Femur (tissue), 1 donor: ENCODE measurements at regions not wholly inside any gene's neighbourhood (a gene's known extent, or its start where the extent isn't known, plus 50 kb on each side); places are given as distances from the start of the nearest gene placed in this dataset.
"Not testable (repeated sequence)": the region's sequence is repeated elsewhere in the genome, so short reads cannot be mapped to it uniquely, and the experiment has no call there.

Source experiments
- DNase-seq: peaks from one replicate; pipeline ENCODE4 v3.0.0-alpha.2; 2017

DNA sequence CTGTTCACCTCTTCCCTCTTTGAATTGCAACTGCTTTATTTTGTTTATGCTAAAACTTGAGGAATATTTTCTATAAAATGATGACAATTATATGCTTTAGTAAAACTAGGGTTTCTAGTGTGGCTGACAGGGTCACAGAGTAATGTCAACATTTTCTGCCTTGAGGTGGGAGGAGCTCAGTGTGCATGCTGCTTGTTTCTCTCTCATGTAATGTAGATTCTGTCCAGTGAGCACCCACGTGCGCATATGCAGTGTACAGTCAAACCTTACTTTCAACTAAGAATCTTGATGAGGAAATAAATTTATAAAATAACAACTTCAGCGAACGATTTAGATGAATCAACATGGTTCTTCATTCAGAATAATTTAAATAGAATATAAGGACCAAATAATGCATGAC is 603.9 kb downstream of the PCDH17 start:
- DNase-seq, result no peak

DNA sequence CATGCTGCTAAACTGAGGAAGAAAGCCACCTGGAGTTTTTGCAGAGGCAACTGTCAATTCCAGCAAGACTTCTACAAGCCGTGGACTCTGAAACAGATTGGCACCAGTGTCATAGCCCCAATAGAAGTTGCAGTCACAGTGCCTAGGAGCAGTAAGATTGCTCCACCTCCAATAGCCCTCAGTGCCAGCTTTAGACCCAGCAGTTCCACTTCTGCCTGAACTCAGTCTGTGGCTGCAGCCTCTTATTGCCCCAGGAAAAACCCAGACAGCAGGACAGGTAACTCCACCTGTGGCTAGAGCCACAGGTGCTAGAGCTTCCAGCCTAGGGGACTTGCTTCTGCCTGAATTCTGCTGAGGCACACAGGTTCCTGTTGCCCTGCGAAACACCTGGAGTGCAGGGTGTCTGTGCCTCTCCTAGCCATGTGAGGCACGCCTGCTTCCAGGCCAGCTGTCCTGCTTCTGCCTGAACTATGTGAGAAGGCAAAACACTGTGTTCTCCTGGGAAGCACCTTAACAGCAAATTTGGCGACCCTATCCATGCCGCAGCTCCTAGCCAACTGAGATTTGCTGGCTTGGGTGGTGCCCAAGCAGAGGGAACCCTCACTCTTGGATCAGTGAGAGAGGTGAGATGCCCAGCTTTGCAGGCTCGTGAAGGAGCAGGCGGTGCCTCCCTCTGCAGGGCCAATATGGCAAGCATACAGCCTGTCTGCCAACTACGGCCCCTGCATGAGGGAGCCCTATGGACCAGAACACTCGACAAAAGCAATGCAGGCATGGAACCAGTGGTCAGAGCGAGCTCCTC is 607.6 kb downstream of the PCDH17 start:
- no peak for DNase-seq

DNA sequence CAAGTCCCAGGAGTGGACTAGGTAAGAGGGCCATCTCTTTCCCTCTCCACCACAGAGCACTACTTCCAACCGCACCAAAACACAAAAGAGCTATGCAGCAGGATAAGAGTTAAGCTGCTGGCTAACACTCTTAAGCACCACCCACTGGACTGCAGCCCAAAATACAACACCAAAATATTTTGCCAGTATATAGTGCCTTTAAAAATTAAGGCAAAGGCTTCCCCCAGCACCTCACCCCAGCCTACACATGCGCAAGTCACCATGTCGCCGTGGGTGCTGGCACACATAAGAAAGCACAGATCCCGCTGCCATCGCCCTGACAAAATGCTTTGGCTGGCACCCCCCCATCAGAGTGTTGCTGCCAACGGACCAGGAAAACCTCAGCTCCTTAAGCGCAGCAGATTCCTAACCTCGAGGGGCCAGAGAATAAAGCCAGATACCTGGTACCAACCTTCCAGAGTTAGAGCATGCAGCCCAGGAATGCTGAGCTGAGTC is 608.3 kb downstream of the PCDH17 start:
- DNase-seq, result no peak

- DNase-seq, result no peak
These were observed 615.5 kb downstream of the PCDH17 start for GRCh38 chr13:58247080-58247479.

DNA sequence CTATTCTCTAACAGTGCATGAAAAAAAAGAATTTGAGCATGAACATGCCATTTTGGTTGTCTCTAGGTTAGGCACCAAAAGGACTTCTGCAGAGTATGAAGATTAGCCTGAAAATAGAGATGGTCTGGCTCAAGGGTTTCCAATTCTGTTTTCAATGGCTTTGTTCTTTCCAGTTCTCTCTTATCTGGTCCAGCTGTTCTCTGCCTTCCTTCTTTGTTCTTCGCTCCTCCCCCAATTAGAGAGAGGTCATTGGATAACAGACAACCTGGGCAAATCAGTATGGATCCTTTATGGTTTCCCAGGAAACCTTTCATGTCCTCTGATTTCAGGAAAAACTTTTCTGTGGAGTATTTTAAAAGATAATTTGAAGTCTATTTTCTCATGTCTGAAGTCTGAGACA is 623.4 kb downstream of the PCDH17 start:
- DNase-seq, result no peak

DNA sequence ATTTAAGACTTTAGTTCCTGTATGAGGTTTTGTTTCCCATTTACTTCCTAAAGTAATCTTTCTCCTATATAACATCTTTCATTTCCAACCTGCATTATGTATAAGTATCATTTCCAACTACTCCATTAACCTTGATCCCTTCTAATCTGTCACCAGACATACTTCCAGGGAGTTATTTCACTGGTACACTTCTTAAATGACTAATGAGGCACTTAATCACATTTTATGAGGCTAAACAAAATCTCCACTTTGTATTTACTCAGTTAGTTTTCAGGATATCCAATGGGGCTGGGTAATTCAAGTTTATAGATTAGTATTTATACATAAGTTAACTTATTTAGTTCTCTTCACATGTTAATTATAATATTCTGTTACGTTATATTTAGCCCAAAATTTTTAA is 634.7 kb downstream of the PCDH17 start:
- no peak for DNase-seq

- DNase-seq, result no peak
These were observed 667.1 kb downstream of the PCDH17 start for GRCh38 chr13:58298556-58299135.

DNA sequence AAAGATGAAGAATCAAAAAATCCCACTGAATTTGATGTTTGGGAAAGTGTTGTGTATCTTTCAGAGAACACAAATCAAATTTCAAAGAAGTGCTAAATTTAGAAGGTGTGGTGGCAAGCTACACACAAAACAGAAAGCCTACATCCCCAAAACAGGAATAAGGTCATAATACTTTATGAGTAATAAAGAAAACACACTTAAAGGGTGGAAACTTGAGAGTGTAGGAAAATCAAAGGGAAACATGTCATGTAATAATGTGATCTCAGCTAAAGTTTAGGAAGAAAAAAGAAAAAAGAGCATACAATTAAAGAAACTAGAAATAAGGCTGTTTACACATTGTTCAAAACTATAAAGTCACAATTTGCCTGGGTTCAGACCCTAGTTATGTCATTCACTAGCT is 668.7 kb downstream of the PCDH17 start:
- DNase-seq, result no peak

- DNase-seq, result no peak
These were observed 669.6 kb downstream of the PCDH17 start for GRCh38 chr13:58300974-58301681.

- DNase-seq, result no peak
These were observed 670.8 kb downstream of the PCDH17 start for GRCh38 chr13:58302349-58302748.

- no peak for DNase-seq
These were observed 674.5 kb downstream of the PCDH17 start for GRCh38 chr13:58306062-58306461.

DNA sequence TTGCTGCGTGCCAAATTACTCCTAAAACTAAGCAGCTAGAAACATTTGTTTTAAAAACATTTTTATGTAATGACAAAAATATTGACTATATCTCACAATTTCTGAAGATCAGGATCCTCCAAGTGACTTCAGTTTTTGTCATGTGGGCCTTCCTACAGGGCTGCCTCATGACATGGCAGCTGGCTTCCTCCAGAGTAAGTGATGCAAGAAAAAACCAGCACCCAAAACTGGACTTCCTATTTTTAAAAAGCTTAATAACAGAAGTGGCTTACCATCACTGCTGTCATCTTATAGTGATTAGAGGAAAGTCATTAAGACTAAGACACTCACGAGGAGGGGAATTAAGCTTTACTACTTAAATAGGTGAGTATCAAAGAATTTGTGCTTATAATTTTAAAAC is 681.7 kb downstream of the PCDH17 start:
- no peak for DNase-seq

DNA sequence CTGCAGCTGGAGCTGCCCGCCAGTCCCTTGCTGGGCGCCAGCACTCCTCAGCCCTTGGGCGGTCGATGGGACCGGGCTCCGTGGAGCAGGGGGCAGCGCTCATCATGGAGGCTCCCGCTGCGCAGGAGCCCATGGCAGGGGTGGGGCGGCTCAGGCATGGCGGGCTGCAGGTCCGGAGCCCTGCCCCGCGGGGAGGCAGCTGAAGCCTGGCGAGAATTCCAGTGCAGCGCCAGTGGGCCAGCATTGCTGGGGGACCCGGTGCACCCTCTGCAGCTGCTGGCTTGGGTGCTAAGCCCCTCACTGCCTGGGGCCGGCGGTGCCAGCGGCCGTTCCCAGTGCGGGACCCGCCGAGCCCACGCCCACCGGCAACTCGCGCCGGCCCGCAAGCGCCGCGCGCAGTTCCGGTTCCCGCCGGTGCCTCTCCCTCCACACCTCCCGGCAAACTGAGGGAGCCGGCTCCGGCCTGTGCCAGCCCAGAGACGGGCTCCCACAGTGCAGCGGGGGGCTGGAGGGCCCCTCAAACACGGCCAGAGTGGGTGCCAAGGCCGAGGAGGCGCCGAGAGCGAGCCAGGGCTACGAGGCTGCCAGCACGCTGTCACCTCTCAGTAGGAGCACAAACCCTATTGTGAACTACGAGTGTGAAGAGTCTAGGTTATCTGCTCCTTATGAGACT is 687.1 kb downstream of the PCDH17 start:
- DNase-seq, result no peak

DNA sequence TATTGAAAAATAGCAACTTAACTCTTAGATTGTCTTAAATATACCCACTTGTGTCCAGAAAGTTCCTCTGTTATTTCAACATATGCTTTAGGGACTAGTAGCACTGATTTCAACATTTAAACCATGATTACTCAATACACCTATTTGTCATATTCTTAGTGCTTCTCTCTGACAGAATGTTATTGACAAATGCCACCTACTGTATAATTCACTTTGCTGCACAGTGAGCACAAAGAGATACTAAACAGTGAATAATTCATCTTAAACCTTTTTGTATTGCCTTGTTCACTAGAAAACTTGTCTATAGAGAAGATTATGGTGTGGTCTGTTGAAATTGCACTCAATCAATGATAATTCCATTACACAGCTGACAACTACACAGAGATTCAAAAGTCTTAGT is 692.6 kb downstream of the PCDH17 start:
- no peak for DNase-seq

- DNase-seq, result no peak
These were observed 698.2 kb downstream of the PCDH17 start for GRCh38 chr13:58329746-58330145.

DNA sequence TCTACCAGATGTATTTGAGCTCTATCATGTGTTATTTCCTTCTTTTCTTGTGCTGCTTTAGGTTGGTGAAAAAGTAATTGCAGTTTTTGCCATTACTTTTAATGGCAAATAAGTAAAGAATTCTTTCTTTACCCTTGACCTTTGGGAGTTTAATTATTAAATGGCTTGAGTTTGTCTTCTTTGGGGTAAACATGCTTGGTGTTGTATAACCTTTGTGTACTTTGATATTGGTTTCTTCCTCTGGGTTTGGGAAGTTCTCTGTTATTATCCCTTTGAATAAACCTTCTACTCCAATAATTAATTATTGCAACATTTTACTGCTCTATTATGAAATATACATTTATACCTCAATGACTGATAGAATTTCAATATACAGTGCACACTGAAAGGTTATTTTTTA is 709.4 kb downstream of the PCDH17 start:
- DNase-seq, result no peak

DNA sequence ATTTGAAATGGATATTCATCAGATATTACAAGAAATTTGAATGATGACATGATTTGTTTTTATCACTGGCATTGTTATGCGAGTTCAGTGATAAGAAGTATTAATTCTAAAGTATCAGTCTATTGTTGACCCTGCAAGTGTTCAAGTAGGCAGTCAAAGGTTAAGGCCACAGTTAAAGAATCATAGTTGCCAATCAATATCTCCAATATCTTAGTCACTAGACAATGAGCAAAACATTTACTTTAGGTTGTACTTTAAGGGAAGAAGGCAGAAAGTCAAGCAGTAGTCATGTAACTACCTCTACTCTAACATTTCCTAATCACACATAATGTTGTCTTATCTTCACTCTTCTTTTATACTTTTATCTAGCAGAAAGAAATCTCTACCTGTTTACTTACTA is 709.8 kb downstream of the PCDH17 start:
- no peak for DNase-seq

DNA sequence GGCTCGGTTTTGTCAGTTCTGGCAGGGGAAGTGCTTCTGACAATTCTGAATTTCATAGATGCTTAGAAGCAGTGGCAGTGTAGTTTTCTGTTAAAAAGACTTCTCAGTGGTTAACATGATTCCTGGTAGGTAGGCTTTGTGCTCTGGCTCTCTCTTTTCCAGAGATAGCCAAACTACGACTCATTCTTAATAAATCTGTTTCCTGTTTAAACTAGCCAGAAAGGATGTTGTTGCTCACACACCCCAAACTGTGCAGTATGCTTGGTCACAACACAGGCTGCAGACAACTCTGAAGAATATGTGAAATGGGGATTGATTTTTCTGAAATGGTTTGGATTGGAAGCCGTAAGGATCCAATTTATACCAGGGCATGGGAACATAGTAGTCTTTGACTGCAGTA is 711.5 kb downstream of the PCDH17 start:
- no peak for DNase-seq

GRCh38 chr13:58352100-58352499 is 720.6 kb downstream of the PCDH17 start:
- not testable (repeated sequence) for DNase-seq

GRCh38 chr13:58369936-58370335 is 738.4 kb downstream of the PCDH17 start:
- DNase-seq, result no peak

GRCh38 chr13:58376349-58376748 is 744.8 kb downstream of the PCDH17 start:
- no peak for DNase-seq

DNA sequence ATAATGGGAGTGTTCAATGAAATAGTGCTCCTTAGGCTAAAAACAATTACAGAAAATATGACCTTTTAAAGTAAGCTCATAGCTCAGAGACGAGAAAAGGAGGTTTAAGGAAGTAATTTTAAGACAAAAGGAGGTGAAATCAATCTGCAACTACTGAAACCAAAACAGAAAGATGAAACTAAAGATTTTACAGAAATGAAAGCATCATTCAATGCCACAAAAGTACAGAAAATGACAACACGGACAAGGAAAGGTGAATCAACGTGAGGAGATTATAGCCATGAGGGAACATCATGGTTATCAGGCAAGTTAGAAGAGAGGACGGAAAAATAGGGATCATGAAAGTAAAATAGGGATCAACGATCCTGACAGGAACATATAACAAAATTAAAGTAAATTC is 745.2 kb downstream of the PCDH17 start:
- no peak for DNase-seq

- DNase-seq, result no peak
These were observed 747.7 kb downstream of the PCDH17 start for GRCh38 chr13:58379221-58379620.
